Lower leg skin (tissue), 3 donors: ENCODE measurements at regions not wholly inside any gene's neighbourhood (a gene's known extent, or its start where the extent isn't known, plus 50 kb on each side); places are given as distances from the start of the nearest gene placed in this dataset.

Experiments used
- CTCF ChIP-seq, 3 donors: fragments of 450-650 bp; IDR thresholded peaks; one replicate each; pipeline ENCODE4 v1.5.1; 2016; ENCODE audit warnings: antibody characterized with exemption in 3 of 3, mild to moderate bottlenecking in 3 of 3, moderate library complexity in 2 of 3
- POLR2A ChIP-seq, 2 donors: fragments of 450-650 bp; IDR thresholded peaks; one replicate each; pipeline ENCODE4 v1.6.1; 2016 to 2017; ENCODE audit warnings: antibody characterized with exemption in 2 of 2, mild to moderate bottlenecking in 1 of 2, moderate library complexity in 1 of 2

DNA sequence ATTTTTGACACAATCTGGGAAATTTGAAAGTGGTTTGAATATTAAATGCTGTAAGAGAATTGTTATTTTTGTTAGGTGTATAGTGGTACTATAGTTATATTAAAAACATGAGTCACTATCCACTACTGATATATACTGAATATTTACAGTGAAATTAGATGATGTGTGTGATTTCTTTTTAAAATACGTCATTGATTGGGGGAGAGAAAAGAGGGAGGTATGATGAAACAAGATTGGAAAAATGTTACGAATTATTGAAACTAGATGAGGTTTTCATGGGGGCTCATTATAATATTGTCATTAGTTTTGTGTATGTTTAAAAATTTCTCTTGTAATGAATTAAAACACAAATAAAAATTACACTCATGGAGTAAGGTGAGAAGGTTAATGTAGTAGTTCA lies 571.4 kb downstream of the HTR7 start:
- no peak for TF ChIP-seq CTCF (IDR thresholded peaks at IDR 0.05)
- TF ChIP-seq POLR2A (IDR thresholded peaks at IDR 0.05) = no peak
